B cell (primary cell): ENCODE measurements at regions not wholly inside any gene's neighbourhood (a gene's known extent, or its start where the extent isn't known, plus 50 kb on each side); places are given as distances from the start of the nearest gene placed in this dataset.

Source experiments
- CTCF ChIP-seq: fragments of 200-600 bp; IDR thresholded peaks from one replicate; pipeline ENCODE4 v1.8.0; 2022; ENCODE audit warnings: antibody characterized with exemption, mild to moderate bottlenecking
- EZH2 ChIP-seq: IDR thresholded peaks from 2 replicates; pipeline ENCODE4 v1.6.1; 2012; ENCODE audit warnings: borderline replicate concordance, low read depth, mild to moderate bottlenecking, moderate library complexity, low read length; ENCODE audit not compliant: insufficient read depth, poor library complexity, severe bottlenecking

GRCh38 chr6:103872678-103873077 lies 987.0 kb downstream of the HACE1 start:
- TF ChIP-seq CTCF (no peak), EZH2 (no peak)
